Suprapubic skin (tissue), 4 donors: ENCODE measurements at regions not wholly inside any gene's neighbourhood (a gene's known extent, or its start where the extent isn't known, plus 50 kb on each side); places are given as distances from the start of the nearest gene placed in this dataset.

Experiments
- CTCF ChIP-seq, 2 donors: fragments of 200-600 bp in 1 of 2; fragments of 450-650 bp in 1 of 2; sonication (generic) in 1 of 2; IDR thresholded peaks; one replicate each; pipeline ENCODE4 v1.5.1; 2016 to 2019; ENCODE audit warnings: antibody characterized with exemption in 2 of 2, mild to moderate bottlenecking in 1 of 2, moderate library complexity in 1 of 2
- POLR2A ChIP-seq, 2 donors: fragments of 450-650 bp; IDR thresholded peaks; one replicate each; pipeline ENCODE4 v1.6.1; 2017; ENCODE audit warnings: antibody characterized with exemption in 2 of 2, mild to moderate bottlenecking in 2 of 2, moderate library complexity in 2 of 2
- POLR2AphosphoS5 ChIP-seq, 3 donors: sonication (generic); formaldehyde crosslinking; IDR thresholded peaks; one replicate each; pipeline ENCODE4 v1.6.1; 2017; ENCODE audit warnings: antibody characterized with exemption in 3 of 3

GRCh38 chr1:217993439-217993838 lies 291.7 kb upstream of the RRP15 start:
- TF ChIP-seq POLR2AphosphoS5 (IDR thresholded peaks at IDR 0.05) (no peak), CTCF (IDR thresholded peaks at IDR 0.05) (no peak), POLR2A (IDR thresholded peaks at IDR 0.05) (no peak)
